IMR-90 (cell line): ENCODE measurements at regions not wholly inside any gene's neighbourhood (a gene's known extent, or its start where the extent isn't known, plus 50 kb on each side); places are given as distances from the start of the nearest gene placed in this dataset.

Source experiments
- ATAC-seq: fragments of 200-7000 bp; cut with Tn5 transposase; 2 replicates; pipeline ENCODE4 v1.9.1; 2020; ENCODE audit warnings: low read depth, mild to moderate bottlenecking, moderate library complexity
- BruUV-seq: library from RNA; stranded (reverse); fragments of 400-500 nt; replicated peaks from 2 replicates; lab custom pipeline; 2021; lab: Mats Ljungman, UMichigan
- CTCF ChIA-PET: fragments of 300-600 bp; formaldehyde crosslinking; extraction: SDS; loops from one replicate; lab custom pipeline; 2021; ENCODE audit warnings: antibody characterized with exemption; lab: Yijun Ruan, JAX
- POLR2A ChIA-PET: fragments of 300-600 bp; sonication (Branson Sonifier 250); formaldehyde crosslinking; loops from one replicate; lab custom pipeline; 2022; ENCODE audit warnings: antibody characterized with exemption; ENCODE audit not compliant: unreplicated experiment; lab: Charles Lee
- DNase-seq: peaks from one replicate; pipeline ENCODE4 v3.0.0; 2013
- H2AFZ ChIP-seq: replicated peaks from 2 replicates; pipeline ENCODE3; 2013; ENCODE audit warnings: low read length, mild to moderate bottlenecking; ENCODE audit not compliant: poor library complexity
- H2AK5ac ChIP-seq: 2 replicates; pipeline ENCODE4 v1.6.1; 2013; ENCODE audit warnings: low read depth, low read length, inconsistent platforms
- H2AK9ac ChIP-seq: replicated peaks from 2 replicates; pipeline ENCODE3; 2013; ENCODE audit warnings: mild to moderate bottlenecking, low read depth, low read length, moderate library complexity; ENCODE audit not compliant: poor library complexity
- H2BK120ac ChIP-seq: 2 replicates; pipeline ENCODE4 v1.6.1; 2013; ENCODE audit warnings: low read depth, low read length, inconsistent platforms
- H2BK15ac ChIP-seq: 3 replicates; pipeline ENCODE4 v1.6.1; 2013; ENCODE audit warnings: low read depth, low read length, inconsistent platforms
- H2BK20ac ChIP-seq: 2 replicates; pipeline ENCODE4 v1.6.1; 2013; ENCODE audit warnings: low read depth, mild to moderate bottlenecking, inconsistent platforms, low read length, moderate library complexity
- H2BK5ac ChIP-seq: 2 replicates; pipeline ENCODE4 v1.6.1; 2013; ENCODE audit warnings: mild to moderate bottlenecking, low read depth, low read length, inconsistent platforms; ENCODE audit not compliant: poor library complexity, severe bottlenecking
- H3K14ac ChIP-seq: replicated peaks from 2 replicates; pipeline ENCODE4 v1.6.1; 2013; ENCODE audit warnings: low read depth, low read length, inconsistent platforms
- H3K18ac ChIP-seq: 2 replicates; pipeline ENCODE4 v1.6.1; 2013; ENCODE audit warnings: low read depth, low read length, control low read depth
- H3K23ac ChIP-seq: 2 replicates; pipeline ENCODE4 v1.6.1; 2013; ENCODE audit warnings: low read depth, low read length, inconsistent platforms
- H3K27ac ChIP-seq: 2 replicates; pipeline ENCODE4 v1.5.1; 2013; ENCODE audit warnings: mild to moderate bottlenecking, control low read depth, low read length; ENCODE audit not compliant: insufficient read depth
- H3K27me3 ChIP-seq: 2 replicates; pipeline ENCODE4 v1.6.1; 2013; ENCODE audit warnings: low read length; ENCODE audit not compliant: control insufficient read depth, insufficient read depth
- H3K36me3 ChIP-seq: 2 replicates; pipeline ENCODE4 v1.6.1; 2013; ENCODE audit warnings: low read length, mixed read lengths; ENCODE audit not compliant: control insufficient read depth, insufficient read depth
- H3K4ac ChIP-seq: 2 replicates; pipeline ENCODE4 v1.6.1; 2013; ENCODE audit warnings: low read depth, low read length, inconsistent platforms
- H3K4me1 ChIP-seq: 2 replicates; pipeline ENCODE4 v1.6.1; 2013; ENCODE audit warnings: low read length, mixed read lengths; ENCODE audit not compliant: control insufficient read depth, insufficient read depth
- H3K4me2 ChIP-seq: 2 replicates; pipeline ENCODE4 v1.6.1; 2013; ENCODE audit warnings: low read depth, mild to moderate bottlenecking, control low read depth, low read length, moderate library complexity
- H3K4me3 ChIP-seq: 2 replicates; pipeline ENCODE4 v1.5.1; 2013; ENCODE audit warnings: low read depth, mild to moderate bottlenecking, control low read depth, low read length, moderate library complexity; ENCODE audit not compliant: insufficient read depth
- H3K56ac ChIP-seq: 2 replicates; pipeline ENCODE4 v1.6.1; 2013; ENCODE audit warnings: low read length, inconsistent platforms; ENCODE audit not compliant: insufficient read depth; ENCODE audit errors: extremely low read depth
- H3K79me1 ChIP-seq, 2 experiments: 2 replicates each; pipeline ENCODE4 v1.6.1; 2013; ENCODE audit warnings: low read length in 2 of 2, inconsistent platforms in 1 of 2, low read depth in 1 of 2
- H3K9ac ChIP-seq: 2 replicates; pipeline ENCODE4 v1.6.1; 2013; ENCODE audit warnings: low read depth, low read length, control low read depth
- H3K9me1 ChIP-seq: 2 replicates; pipeline ENCODE4 v1.6.1; 2013; ENCODE audit warnings: low read length, inconsistent platforms; ENCODE audit not compliant: insufficient read depth
- H3K9me3 ChIP-seq: 2 replicates; pipeline ENCODE4 v1.6.1; 2013; ENCODE audit warnings: low read length; ENCODE audit not compliant: control insufficient read depth, insufficient read depth
- H4K20me1 ChIP-seq: 2 replicates; pipeline ENCODE4 v1.6.1; 2013; ENCODE audit warnings: low read length, inconsistent platforms; ENCODE audit not compliant: insufficient read depth
- H4K5ac ChIP-seq: 2 replicates; pipeline ENCODE4 v1.6.1; 2013; ENCODE audit warnings: mild to moderate bottlenecking, low read depth, low read length, control low read depth
- H4K8ac ChIP-seq, 2 experiments: 2 replicates each; pipeline ENCODE4 v1.6.1; 2013; ENCODE audit warnings: low read depth in 2 of 2, low read length in 2 of 2, control low read depth in 1 of 2, inconsistent platforms in 1 of 2
- H4K91ac ChIP-seq: 2 replicates; pipeline ENCODE4 v1.6.1; 2013; ENCODE audit warnings: low read depth, low read length, inconsistent platforms; ENCODE audit not compliant: insufficient read depth
- BHLHE40 ChIP-seq: fragments of 150-350 bp; IDR thresholded peaks from 2 replicates; pipeline ENCODE4 v1.6.1; 2016; ENCODE audit warnings: mild to moderate bottlenecking, low read depth, low read length
- CEBPB ChIP-seq: IDR thresholded peaks from 2 replicates; pipeline ENCODE4 v1.6.1; 2012; ENCODE audit warnings: low read depth, low read length, improper control_type of control experiment
- CHD1 ChIP-seq: IDR thresholded peaks from 2 replicates; pipeline ENCODE4 v1.6.1; 2012; ENCODE audit warnings: low read depth, low read length, improper control_type of control experiment
- CTCF ChIP-seq: conservative IDR thresholded peaks from 2 replicates; pipeline ENCODE4 v1.5.1; 2012; ENCODE audit warnings: mild to moderate bottlenecking, low read depth, low read length, improper control_type of control experiment
- ELK1 ChIP-seq: fragments of 150-350 bp; IDR thresholded peaks from 2 replicates; pipeline ENCODE4 v1.6.1; 2016; ENCODE audit warnings: low read depth, mild to moderate bottlenecking, low read length, moderate library complexity, borderline replicate concordance
- FOS ChIP-seq: fragments of 150-350 bp; IDR thresholded peaks from 2 replicates; pipeline ENCODE4 v1.6.1; 2016; ENCODE audit warnings: low read depth, low read length
- MAFK ChIP-seq: IDR thresholded peaks from 2 replicates; pipeline ENCODE4 v1.6.1; 2012; ENCODE audit warnings: low read depth, low read length, improper control_type of control experiment
- MAZ ChIP-seq: IDR thresholded peaks from 2 replicates; pipeline ENCODE4 v1.6.1; 2012; ENCODE audit warnings: low read depth, mild to moderate bottlenecking, low read length, improper control_type of control experiment, moderate library complexity, borderline replicate concordance
- MXI1 ChIP-seq: IDR thresholded peaks from 2 replicates; pipeline ENCODE4 v1.6.1; 2012; ENCODE audit warnings: low read depth, mild to moderate bottlenecking, low read length, moderate library complexity, borderline replicate concordance
- NFE2L2 ChIP-seq: fragments of 150-350 bp; IDR thresholded peaks from 2 replicates; pipeline ENCODE4 v1.6.1; 2016; ENCODE audit warnings: low read depth, mild to moderate bottlenecking, low read length
- POLR2A ChIP-seq: IDR thresholded peaks from 2 replicates; pipeline ENCODE4 v1.6.1; 2012; ENCODE audit warnings: mild to moderate bottlenecking, low read depth, low read length
- RAD21 ChIP-seq: IDR thresholded peaks from 2 replicates; pipeline ENCODE4 v1.6.1; 2012; ENCODE audit warnings: low read length, improper control_type of control experiment
- RCOR1 ChIP-seq: IDR thresholded peaks from 2 replicates; pipeline ENCODE4 v1.6.1; 2012; ENCODE audit warnings: mild to moderate bottlenecking, low read length, improper control_type of control experiment; ENCODE audit not compliant: insufficient replicate concordance
- RFX5 ChIP-seq: IDR thresholded peaks from 2 replicates; pipeline ENCODE4 v1.8.0; 2012; ENCODE audit warnings: low read depth, mild to moderate bottlenecking, low read length, moderate library complexity
- SMC3 ChIP-seq: fragments of 150-350 bp; IDR thresholded peaks from 2 replicates; pipeline ENCODE4 v1.6.1; 2016; ENCODE audit warnings: low read depth, mild to moderate bottlenecking, antibody characterized with exemption, low read length, moderate library complexity
- USF2 ChIP-seq: fragments of 150-350 bp; IDR thresholded peaks from 2 replicates; pipeline ENCODE4 v1.6.1; 2017; ENCODE audit warnings: mild to moderate bottlenecking, antibody characterized with exemption, low read length, low read depth
- WGBS, 2 experiments: methylation state at CpG; one replicate each; pipeline versions ENCODE4 v1.1.5 to v1.1.7; 2013; ENCODE audit warnings: missing lambda C conversion rate in 2 of 2; ENCODE audit not compliant: insufficient read length in 1 of 2; ENCODE audit errors: extremely low coverage in 2 of 2; 5-methylcytosine and 5-hydroxymethylcytosine counted together
- dilution Hi-C: fragments of 300-500 bp; cut with HindIII; formaldehyde crosslinking; loops from one replicate; pipeline ENCODE4 v1.14.3; 2018; ENCODE audit warnings: low sequenced_read_pairs; ENCODE audit not compliant: unreplicated experiment
- in situ Hi-C: fragments of 300-500 bp; cut with MboI; formaldehyde crosslinking; loops from 3 replicates; pipeline ENCODE4 v1.14.3; 2019; ENCODE audit warnings: low sequenced_read_pairs, inconsistent platforms, mixed read lengths
- intact Hi-C: fragments of 100-400 bp; cut with micrococcal nuclease; formaldehyde crosslinking; loops from 2 replicates; pipeline ENCODE4 v1.10.0; 2022

GRCh38 chr6:28726569-28727309 is 197.0 kb downstream of the TRIM27 start:
- intact Hi-C loops (no loop called here), in situ Hi-C loops (no loop called here), dilution Hi-C loops (no loop called here)
- Histone ChIP-seq H3K27ac (no peak overlapping the region), H3K14ac (no peak overlapping the region), H2BK5ac (no peak overlapping the region), H2BK120ac (no peak overlapping the region), H3K9me3 (no peaks in the 10 kb centered on the region), H2BK20ac (no peak overlapping the region), H3K4me3 (no peak overlapping the region), H3K27me3 (no peaks in the 10 kb centered on the region; the same call in 1 of the 2 replicates), H3K4me2 (no peak overlapping the region), H3K9me1 (no peaks in the 10 kb centered on the region), H3K4ac (no peak overlapping the region), H3K18ac (no peak overlapping the region), H4K5ac (no peak overlapping the region), H3K23ac (no peak overlapping the region), H2AFZ (no peak overlapping the region), H2BK15ac (no peak overlapping the region), H3K4me1 (no peaks in the 10 kb centered on the region), H3K56ac (no peak overlapping the region), H4K91ac (no peak overlapping the region), H4K20me1 (no peaks in the 10 kb centered on the region), H3K9ac (no peak overlapping the region), H3K36me3 (no peaks in the 10 kb centered on the region), H2AK5ac (no peak overlapping the region), H3K79me1 (no peaks in the 10 kb centered on the region), H2AK9ac (no peak overlapping the region), H4K8ac (no peak overlapping the region)
- POLR2A ChIA-PET, result no interaction called here
- no peak for TF ChIP-seq FOS
- no peak for TF ChIP-seq POLR2A
- no peak for TF ChIP-seq BHLHE40
- no peak for TF ChIP-seq CTCF
- no peak for TF ChIP-seq USF2
- TF ChIP-seq CEBPB, result no peak
- no peak for TF ChIP-seq ELK1
- TF ChIP-seq RAD21, result no peak
- no peak for TF ChIP-seq MAFK
- TF ChIP-seq CHD1, result no peak
- no peak for TF ChIP-seq RCOR1
- no peak for TF ChIP-seq NFE2L2
- no peak for TF ChIP-seq MXI1
- TF ChIP-seq SMC3, result no peak
- TF ChIP-seq RFX5, result no peak
- TF ChIP-seq MAZ, result no peak
- CTCF ChIA-PET, result no interaction called here
- DNase-seq (no peak), ATAC-seq (no peak)
- BruUV-seq, result no TSS peak
- WGBS, 2 experiments, result 72% methylated on average over 2 of the region's 13 CpGs; no CpG with 5 or more reads in 1 of the 2 experiments
